ENCODE measurements at regions not wholly inside any gene's neighbourhood (a gene's known extent, or its start where the extent isn't known, plus 50 kb on each side); places are given as distances from the start of the nearest gene placed in this dataset.

GRCh38 chr6:98650941-98651340 lies 183.4 kb upstream of the POU3F2 start:
- no peak for DNase-seq

DNA sequence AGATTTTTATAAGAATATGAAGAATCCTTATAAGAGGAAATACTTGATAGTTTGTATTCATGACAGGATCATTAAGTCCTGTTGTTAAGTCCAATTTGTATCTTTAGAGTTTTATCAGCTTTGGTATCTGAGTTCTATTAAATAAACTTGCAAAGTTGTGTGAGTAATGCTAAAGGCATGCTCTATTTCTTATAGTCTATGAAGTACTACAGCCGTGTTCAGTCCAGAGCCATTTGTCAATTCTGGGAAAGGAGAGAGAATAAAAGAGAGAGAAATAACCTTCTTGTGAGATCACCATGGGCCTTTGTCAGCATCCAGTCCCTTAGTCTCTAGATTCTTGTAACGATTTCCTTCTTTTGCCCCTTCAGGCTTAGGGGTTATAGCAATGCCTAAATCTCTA lies 181.2 kb upstream of the POU3F2 start:
- no peak for DNase-seq

DNA sequence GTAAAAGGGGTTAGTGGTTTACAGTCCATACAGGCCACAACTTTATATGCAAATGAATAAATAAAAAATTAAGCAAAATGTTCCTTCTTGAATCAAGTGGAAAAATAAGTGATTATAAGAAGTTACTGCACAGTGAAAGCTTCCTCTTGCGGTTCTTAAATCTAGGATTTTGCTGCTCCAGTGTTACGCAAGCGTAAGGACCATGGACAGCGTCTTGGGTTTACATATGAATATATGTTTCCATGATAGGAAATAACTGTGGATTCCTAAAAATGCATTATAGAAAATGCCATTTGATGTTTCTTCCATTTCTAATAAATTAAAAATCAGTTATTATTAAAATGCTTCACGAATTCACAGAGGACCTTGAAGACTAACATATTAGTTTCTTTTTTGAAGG lies 176.6 kb upstream of the POU3F2 start:
- no peak for DNase-seq

GRCh38 chr6:98669371-98669770 lies 165.0 kb upstream of the POU3F2 start:
- DNase-seq = no peak

DNA sequence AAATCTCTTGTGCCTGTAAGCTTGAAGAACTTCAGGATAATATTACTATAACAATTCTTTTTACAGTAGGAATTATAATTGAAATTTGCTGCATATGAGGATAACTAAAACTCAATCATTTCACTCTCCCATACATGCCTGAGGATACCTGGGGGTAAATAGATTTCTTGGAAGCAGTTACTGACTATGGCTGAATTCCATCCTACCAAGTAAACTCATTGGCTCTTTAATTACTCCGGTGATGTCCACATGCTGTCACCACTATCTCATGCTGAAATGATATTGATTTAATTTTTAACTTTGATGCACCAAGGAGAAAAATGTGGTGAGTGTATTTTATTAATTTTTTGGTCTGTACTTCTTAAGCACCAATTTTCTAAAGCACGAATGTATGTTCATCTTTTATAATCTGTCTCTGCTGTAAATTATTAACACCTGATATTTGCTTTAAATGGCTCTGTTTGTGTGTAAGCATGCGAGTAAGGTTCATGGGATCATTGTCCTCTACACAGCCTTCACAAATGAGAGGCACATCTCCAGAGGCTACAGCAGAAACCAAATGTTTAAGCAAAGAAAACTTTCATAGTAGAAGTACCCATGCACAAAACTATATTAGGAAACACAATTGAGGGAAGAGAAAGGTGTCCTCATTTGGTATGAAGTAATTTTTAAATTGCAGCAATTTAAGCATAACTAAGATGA lies 164.2 kb upstream of the POU3F2 start:
- no peak for DNase-seq

DNA sequence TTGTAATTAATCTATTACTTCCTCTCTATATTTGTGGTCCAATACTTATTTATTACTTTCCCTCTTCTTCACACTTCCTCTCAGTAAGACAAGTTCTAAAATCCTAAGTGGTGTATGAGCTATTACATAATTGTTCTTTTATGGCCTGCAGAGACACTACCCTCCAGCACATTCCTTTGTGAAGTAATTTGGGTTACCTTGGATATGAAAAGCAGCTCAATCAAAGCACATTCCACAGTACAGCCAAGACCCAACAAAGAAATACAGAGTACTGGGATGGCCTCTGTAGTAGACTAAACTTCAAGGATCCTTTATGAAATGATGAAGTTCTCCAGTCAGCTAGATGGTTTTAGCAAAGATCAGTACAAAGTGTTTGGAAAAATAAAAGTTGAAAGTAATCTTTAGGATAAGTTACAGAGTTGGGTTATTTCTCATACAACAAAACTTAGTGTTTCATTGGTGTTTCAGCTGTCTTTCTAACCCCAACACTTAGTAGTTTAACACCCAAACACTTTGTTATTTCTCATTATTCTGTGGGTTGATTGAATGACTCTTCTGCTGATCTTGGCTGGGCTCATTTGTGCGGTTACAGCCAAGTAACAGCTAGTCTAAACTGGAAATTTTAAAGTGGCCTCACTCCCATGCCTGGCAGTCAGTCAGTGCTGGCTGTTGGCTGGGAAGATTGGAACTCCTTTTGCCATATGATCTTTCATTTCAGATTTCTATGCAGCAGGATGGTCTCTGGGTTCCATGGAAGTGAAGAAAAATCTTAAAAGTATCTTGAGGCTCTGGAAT lies 161.5 kb upstream of the POU3F2 start:
- DNase-seq = no peak

DNA sequence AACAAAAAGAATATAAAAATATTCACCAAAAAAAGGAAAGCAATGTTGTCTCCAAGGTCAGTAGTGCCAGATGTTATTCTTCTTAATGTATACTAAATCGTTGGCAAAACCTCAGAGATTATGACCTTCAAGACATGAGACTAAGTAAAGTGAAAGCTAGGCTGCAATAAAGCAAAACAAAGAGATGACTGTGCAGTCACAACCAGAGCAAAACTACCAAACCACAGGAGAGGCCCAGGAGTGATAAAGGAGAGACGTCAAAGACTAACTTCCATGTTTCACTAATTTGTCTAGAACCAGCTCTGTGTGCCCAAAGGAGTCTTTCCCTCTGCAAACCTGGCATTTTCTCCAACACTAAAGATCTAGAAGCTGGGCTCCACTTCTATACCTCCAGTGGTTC lies 155.9 kb upstream of the POU3F2 start:
- no peak for DNase-seq

DNA sequence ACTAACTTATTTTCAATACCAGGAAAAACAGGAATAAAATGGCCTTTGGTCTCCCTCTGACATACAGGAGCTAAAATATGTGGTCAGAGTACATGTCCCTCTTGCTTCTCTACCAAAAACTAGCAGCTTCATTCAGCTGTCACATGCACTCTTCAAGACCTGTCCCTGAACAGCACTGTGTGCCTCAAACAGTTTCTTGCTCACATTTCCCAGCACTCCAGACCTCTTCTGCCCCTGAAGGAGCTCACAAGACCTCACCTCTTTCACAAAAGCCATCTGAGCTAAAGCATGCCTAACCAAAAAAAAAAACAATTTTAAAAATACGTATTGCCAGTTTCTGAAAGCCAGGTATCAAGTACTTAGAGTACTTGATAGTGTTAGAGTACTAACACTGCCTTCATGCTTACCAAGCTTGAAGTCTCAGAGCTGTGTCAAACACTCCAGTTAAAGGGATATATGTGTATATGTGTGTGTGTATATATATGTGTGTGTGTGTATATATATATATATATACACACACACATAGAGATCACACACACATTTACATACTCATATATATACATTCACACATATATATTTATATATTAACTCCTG lies 148.3 kb upstream of the POU3F2 start:
- no peak for DNase-seq

DNA sequence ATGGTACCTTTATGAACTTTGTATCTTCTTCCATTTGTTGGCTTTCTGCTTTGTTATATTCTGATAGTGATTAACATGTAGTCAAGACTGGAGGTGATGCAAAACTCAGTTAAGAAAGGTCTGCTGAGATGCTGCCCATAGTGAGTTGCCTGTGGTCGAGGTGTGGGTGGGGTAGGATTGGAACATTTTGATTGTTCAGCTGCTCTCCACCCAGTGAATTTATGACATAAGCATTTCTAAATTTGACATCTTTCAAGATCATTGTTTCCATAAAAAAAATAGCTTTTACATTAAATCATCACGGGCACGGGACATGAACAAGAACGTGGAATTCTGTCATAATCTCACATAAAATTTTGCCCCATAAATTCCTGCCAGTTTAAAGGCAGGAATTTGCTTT lies 146.6 kb upstream of the POU3F2 start:
- no peak for DNase-seq

GRCh38 chr6:98695091-98695801 lies 139.1 kb upstream of the POU3F2 start:
- DNase-seq = no peak

- no peak for DNase-seq
Observed at GRCh38 chr6:98711380-98711779, 123.0 kb upstream of the POU3F2 start.

- no peak for DNase-seq
Observed at GRCh38 chr6:98716341-98716740, 118.0 kb upstream of the POU3F2 start.

DNA sequence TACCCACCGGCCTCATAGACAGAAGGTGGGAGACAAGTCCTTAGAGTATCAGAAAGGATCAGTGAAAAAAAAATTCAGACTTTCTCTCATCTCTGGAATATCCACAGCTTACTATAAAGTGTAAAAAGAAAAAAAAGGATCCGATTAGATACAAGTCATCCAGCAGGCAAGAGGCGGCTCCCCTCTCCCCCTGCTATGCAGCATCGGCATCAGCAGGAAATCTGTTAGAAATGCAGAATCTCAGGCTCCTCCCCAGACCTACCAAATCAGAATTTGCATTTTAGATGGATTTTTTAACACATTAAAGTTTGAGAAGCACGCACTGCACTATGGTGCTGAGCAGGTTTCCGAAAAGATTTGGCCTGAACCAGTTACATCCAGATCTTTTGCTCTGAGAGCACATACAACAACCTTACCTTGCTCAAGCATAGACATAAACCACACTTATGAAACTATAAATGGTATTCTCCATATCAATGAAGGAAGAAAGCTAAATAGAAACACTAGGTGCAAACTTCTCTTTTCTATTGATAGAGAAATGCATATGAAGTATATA lies 117.0 kb upstream of the POU3F2 start:
- DNase-seq = no peak

GRCh38 chr6:98717988-98718387 lies 116.4 kb upstream of the POU3F2 start:
- DNase-seq = no peak

DNA sequence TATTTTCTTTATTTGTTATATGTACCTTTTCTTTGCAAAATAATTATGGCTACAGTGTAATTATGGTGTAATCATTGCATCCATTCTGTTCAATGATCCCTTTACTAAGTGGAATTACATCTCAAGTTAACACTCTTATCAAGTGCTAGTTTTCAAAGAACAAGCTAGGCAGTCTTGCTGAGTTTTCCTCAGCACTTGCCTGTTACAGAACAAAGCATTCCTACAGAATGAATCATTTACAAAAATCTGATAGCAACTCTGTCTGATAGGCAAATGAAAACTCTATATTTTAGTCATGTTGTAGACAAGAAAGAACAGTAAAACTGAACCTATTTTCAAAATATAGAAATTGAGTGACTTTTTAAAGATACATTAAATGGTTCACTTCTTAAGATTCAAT lies 109.8 kb upstream of the POU3F2 start:
- no peak for DNase-seq

DNA sequence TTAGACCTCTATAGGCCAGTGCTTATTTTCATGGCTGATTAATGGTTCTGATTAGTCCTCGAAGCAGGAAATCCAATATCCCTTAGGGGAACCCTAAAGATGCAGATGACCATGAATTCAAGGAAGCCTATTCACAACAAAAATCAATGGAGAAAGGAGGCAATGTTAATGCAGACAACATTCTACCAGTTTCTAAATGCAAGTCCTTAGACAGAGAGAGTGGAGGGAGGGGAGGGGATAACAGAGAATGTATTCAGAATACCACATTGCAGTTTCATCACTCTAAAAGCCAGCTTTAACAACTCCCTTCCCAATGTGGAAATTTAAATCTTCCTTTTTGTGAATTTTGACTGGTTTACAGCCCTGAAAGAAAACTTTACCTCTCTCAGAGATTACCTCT lies 87.1 kb upstream of the POU3F2 start:
- no peak for DNase-seq

GRCh38 chr6:98747960-98748359 lies 86.4 kb upstream of the POU3F2 start:
- DNase-seq = no peak

DNA sequence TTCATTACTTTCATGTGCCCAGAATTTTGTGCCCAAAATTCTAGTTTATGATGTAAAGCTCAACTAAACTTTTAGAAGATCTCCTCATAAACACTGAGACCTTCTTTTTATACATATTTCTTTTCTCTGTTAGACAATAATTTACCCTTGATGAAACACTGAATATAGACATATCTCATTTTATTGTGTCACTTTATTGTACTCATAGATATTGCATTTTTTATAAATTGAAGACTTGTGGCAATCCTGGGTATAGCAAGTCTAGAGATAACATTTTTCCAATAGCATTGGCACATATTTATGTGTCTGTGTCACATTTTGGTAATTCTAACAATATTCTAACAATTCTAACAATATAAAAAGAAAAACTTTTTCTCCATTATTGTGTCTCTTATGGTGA lies 74.9 kb upstream of the POU3F2 start:
- DNase-seq = no peak

- DNase-seq = no peak
Observed at GRCh38 chr6:98764373-98764911, 69.9 kb upstream of the POU3F2 start.

GRCh38 chr6:98769546-98769945 lies 64.8 kb upstream of the POU3F2 start:
- no peak for DNase-seq

DNA sequence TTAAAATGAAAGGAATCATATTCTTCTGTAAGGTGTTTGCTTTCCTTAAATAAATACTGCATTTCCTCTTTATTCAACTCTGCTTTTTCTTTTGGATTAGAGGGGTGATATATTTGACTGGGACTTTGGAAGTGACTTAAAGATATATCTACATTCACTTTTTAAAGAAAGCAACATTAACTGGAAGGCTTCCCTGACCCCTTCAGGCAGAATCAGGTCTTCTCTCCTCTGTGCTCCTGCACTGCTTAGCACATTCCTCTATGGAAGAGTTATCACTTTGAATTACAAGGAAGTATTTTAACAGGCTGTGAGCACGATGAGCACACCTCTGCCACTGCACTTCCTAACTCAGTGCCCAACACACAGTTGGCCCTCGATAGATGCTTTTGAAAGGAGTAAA lies 59.2 kb upstream of the POU3F2 start:
- no peak for DNase-seq

GRCh38 chr6:98777762-98778161 lies 56.6 kb upstream of the POU3F2 start:
- DNase-seq = no peak

DNA sequence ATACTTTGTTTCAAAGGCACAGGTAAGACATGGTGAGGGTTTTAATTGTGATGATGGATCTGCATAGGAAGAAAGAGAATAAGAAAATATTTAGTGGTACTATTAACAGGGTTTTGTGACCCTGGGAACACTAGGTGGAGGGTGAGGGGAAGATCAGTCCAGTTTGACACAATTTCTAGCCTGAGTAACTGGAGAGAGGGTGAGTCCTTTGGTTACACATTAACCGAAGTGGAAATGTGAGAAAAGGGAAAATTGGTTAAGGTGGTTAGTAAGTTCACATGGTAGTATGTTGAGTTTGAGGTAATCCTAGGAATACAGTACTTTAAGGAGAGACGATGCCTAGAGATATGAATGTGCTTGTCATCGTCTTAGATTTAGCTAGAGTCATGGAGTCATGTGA lies 54.8 kb upstream of the POU3F2 start:
- DNase-seq = no peak
